Kidney (tissue), 13 donors: ENCODE measurements at regions not wholly inside any gene's neighbourhood (a gene's known extent, or its start where the extent isn't known, plus 50 kb on each side); places are given as distances from the start of the nearest gene placed in this dataset.
"Not testable (repeated sequence)": the region's sequence is repeated elsewhere in the genome, so short reads cannot be mapped to it uniquely, and the experiment has no call there.

Source experiments
- DNase-seq, 5 donors: peaks; one replicate each; pipeline ENCODE4 v3.0.0-alpha.2; 2013 to 2020
- FAIRE-seq: peaks from 2 replicates; lab custom pipeline; 2012; peaks lifted over from hg19 to GRCh38; lab: Jason Lieb, UNC
- H3K27ac ChIP-seq, 2 donors: one replicate each; pipeline ENCODE4 v1.7.0; 2013; ENCODE audit warnings: low read depth in 2 of 2, low read length in 2 of 2, inconsistent platforms in 1 of 2
- H3K27me3 ChIP-seq: one replicate; pipeline ENCODE4 v1.7.1; 2013; ENCODE audit warnings: low read length, inconsistent platforms; ENCODE audit not compliant: control insufficient read depth, insufficient read depth
- H3K36me3 ChIP-seq, 3 donors: one replicate each; pipeline versions ENCODE4 v1.7.0 to v1.7.1; 2013; ENCODE audit warnings: low read length in 3 of 3, control low read depth in 1 of 3, inconsistent platforms in 1 of 3; ENCODE audit not compliant: insufficient read depth in 3 of 3, control insufficient read depth in 2 of 3
- H3K4me1 ChIP-seq, 3 donors: one replicate each; pipeline versions ENCODE4 v1.7.0 to v1.7.1; 2013; ENCODE audit warnings: low read length in 3 of 3, inconsistent platforms in 1 of 3, low read depth in 1 of 3; ENCODE audit not compliant: control insufficient read depth in 2 of 3, insufficient read depth in 2 of 3
- H3K4me3 ChIP-seq, 3 donors: one replicate each; pipeline versions ENCODE4 v1.7.0 to v1.8.1; 2013; ENCODE audit warnings: low read length in 3 of 3, control low read depth in 1 of 3, inconsistent platforms in 1 of 3
- H3K9ac ChIP-seq, 3 donors: one replicate each; pipeline versions ENCODE4 v1.7.0 to v1.7.1; 2013; ENCODE audit warnings: low read length in 3 of 3, control low read depth in 1 of 3, inconsistent platforms in 1 of 3
- H3K9me3 ChIP-seq, 3 donors: one replicate each; pipeline versions ENCODE4 v1.7.0 to v1.7.1; 2013; ENCODE audit warnings: low read length in 3 of 3, control low read depth in 1 of 3, inconsistent platforms in 1 of 3; ENCODE audit not compliant: control insufficient read depth in 2 of 3, insufficient read depth in 1 of 3
- intact Hi-C: fragments of 100-400 bp; cut with DNase I; formaldehyde crosslinking; loops from one replicate; pipeline ENCODE4 v1.11.1; 2022
- TF ChIP-seq, protein P1 (sequence below): IDR thresholded peaks from 3 replicates; pipeline ENCODE4 v1.5.1; 2012; ENCODE audit warnings: mild to moderate bottlenecking, moderate library complexity, borderline replicate concordance; ENCODE audit not compliant: insufficient read depth; ENCODE audit errors: extremely low read depth
- donor health status: control.
- donor health status: control.
- donor health status: control.
- donor health status: control.
- donor health status: control.
- donor health status: DM: yes; HTN: yes; CAD: no.
- donor health status: Normal renal cell carcinoma (clear cell type).

DNA sequence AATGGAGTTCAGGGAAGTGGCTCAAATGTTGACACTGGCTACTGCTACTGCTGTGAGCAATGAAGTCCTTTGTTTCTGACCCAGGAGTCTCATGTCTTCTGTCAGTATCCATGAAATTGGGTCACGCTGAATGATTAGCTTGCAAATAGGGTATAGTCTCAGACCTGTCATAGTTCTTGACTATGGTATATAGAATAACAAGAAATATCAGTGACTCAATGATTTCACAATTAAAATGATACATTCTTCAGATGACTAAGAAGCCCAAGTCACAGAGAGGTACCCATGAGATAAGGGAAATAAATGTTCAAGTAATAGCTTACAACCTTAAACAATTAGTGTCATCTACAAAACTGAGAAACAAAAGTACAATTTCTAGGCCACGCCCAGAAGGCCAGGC lies 89.3 kb downstream of the LYZL2 start:
- H3K4me3 ChIP-seq, result no peak overlapping the region
- no peak overlapping the region for H3K9ac ChIP-seq
- peaks cover 0 to 7% (median 4%) of the 10 kb centered on the region in 3 donors for H3K4me1 ChIP-seq
- H3K9me3 ChIP-seq, result no peaks in the 10 kb centered on the region
- no peak for DNase-seq
- no peaks in the 10 kb centered on the region for H3K36me3 ChIP-seq
- no peak for FAIRE-seq
- H3K27me3 ChIP-seq, result no peaks in the 10 kb centered on the region
- H3K27ac ChIP-seq, result no peak overlapping the region
- TF ChIP-seq, protein P1, sequence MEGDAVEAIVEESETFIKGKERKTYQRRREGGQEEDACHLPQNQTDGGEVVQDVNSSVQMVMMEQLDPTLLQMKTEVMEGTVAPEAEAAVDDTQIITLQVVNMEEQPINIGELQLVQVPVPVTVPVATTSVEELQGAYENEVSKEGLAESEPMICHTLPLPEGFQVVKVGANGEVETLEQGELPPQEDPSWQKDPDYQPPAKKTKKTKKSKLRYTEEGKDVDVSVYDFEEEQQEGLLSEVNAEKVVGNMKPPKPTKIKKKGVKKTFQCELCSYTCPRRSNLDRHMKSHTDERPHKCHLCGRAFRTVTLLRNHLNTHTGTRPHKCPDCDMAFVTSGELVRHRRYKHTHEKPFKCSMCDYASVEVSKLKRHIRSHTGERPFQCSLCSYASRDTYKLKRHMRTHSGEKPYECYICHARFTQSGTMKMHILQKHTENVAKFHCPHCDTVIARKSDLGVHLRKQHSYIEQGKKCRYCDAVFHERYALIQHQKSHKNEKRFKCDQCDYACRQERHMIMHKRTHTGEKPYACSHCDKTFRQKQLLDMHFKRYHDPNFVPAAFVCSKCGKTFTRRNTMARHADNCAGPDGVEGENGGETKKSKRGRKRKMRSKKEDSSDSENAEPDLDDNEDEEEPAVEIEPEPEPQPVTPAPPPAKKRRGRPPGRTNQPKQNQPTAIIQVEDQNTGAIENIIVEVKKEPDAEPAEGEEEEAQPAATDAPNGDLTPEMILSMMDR, result no peak
- intact Hi-C loops, result no loop called here

DNA sequence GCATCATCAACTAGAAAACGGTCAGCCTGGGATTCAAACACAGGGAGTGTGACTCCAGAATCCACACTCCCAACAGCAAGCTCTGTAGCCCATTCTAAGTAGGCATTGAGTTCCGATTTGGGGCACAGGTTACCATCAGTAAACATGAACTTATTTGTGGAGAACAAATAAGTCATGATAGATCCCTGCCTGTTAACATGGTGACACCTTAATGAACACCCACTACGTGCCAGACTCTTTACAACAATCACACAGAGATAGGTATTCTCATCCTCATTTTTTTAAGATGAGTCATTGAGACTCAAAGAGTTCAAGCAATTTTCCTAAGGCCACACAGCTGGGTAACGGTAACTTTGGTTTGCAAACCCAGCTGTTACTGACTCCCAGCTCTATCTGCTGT lies 91.5 kb downstream of the LYZL2 start:
- H3K27ac ChIP-seq, result peak overlapping the region; percentile 14 to 67
- no peaks in the 10 kb centered on the region for H3K36me3 ChIP-seq
- DNase-seq (no peak), FAIRE-seq (no peak)
- no peaks in the 10 kb centered on the region for H3K9me3 ChIP-seq
- peaks cover 0 to 7% (median 4%) of the 10 kb centered on the region in 3 donors for H3K4me1 ChIP-seq
- intact Hi-C loops, result loop anchor here (10.0 kb wide), 1 partner anchor 143 kb away; no protein-coding TSS in a partner anchor
- no peak overlapping the region for H3K4me3 ChIP-seq
- H3K27me3 ChIP-seq, result no peaks in the 10 kb centered on the region
- TF ChIP-seq, protein P1, result no peak
- no peak overlapping the region for H3K9ac ChIP-seq

DNA sequence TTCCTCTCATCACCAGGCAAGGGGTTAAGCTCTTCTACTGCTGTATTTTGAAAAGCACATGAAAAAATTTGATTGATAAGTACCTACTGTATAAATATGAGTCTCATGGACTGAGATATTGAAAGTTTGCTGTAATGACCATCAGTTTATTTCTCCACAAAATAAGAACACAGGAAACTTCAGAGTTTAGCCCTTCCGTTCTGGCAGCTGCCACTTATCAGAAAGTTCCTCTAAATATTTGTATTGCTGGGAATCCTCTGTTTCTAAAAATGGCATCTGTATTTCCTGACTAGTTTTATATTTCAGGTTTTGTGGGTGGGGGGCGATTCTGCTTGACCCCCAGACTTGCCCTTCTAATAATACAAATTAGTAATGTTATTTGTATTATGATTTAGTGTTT lies 92.0 kb downstream of the LYZL2 start:
- Histone ChIP-seq H3K4me3 (no peak overlapping the region), H3K27ac (peak overlapping the region in 1 of 2 donors; percentile 67), H3K9ac (no peak overlapping the region), H3K9me3 (no peaks in the 10 kb centered on the region), H3K36me3 (no peaks in the 10 kb centered on the region), H3K27me3 (no peaks in the 10 kb centered on the region), H3K4me1 (peaks cover 0 to 7% (median 4%) of the 10 kb centered on the region in 3 donors)
- TF ChIP-seq, protein P1, result no peak
- intact Hi-C loops, result loop anchor here (10.0 kb wide), 1 partner anchor 143 kb away; no protein-coding TSS in a partner anchor
- DNase-seq (peak in 1 of 5 donors; percentile 31), FAIRE-seq (no peak)

DNA sequence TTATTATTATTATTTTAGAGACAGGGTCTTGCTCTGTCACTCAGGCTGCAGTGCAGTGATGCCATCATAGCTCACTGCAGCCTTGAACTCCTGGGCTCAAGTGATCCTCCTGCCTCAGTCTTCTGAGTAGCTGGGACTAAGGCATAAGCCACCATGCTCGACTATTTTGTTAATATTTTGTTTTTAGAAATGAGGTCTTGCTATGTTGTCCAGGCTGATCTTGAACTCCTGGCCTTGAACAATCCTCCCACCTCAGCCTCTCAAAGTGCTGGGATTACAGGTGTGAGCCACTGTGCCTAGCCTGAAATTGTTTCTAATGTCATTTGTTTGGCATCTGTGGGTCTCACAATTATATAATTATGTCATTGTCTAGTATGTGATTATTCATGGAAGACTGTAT lies 92.4 kb downstream of the LYZL2 start:
- intact Hi-C loops, result loop anchor here (10.0 kb wide), 1 partner anchor 142 kb away; no protein-coding TSS in a partner anchor

More for the DNA sequence above, 92.4 kb downstream of the LYZL2 start:
- not testable (repeated sequence) for H3K4me1 ChIP-seq, H3K9ac ChIP-seq, H3K4me3 ChIP-seq, FAIRE-seq, DNase-seq, H3K36me3 ChIP-seq, H3K9me3 ChIP-seq, H3K27me3 ChIP-seq
- peak overlapping the region in 1 of 2 donors; percentile 67 for H3K27ac ChIP-seq
